K562 (cell line): ENCODE measurements at regions not wholly inside any gene's neighbourhood (a gene's known extent, or its start where the extent isn't known, plus 50 kb on each side); places are given as distances from the start of the nearest gene placed in this dataset.

Source experiments
- GTF2F1 ChIP-seq: IDR thresholded peaks from 2 replicates; pipeline ENCODE4 v1.6.1; 2011; ENCODE audit warnings: low read depth, low read length, improper control_type of control experiment
- KDM1A ChIP-seq, 2 experiments: fragments of 450-650 bp; IDR thresholded peaks; 2 replicates each; pipeline ENCODE4 v1.6.1; 2016; ENCODE audit warnings: mild to moderate bottlenecking in 2 of 2
- RAD51 ChIP-seq: fragments of 450-650 bp; IDR thresholded peaks from 2 replicates; pipeline ENCODE4 v1.7.1; 2016; ENCODE audit warnings: low read depth, mild to moderate bottlenecking, borderline replicate concordance
- USF1 ChIP-seq: sonication (generic); formaldehyde crosslinking; IDR thresholded peaks from 2 replicates; pipeline ENCODE4 v1.9.0; 2022; ENCODE audit warnings: mild to moderate bottlenecking, missing genetic modification reagents
- ZNF318 ChIP-seq, 2 experiments: fragments of 450-650 bp; IDR thresholded peaks; 2 replicates each; pipeline ENCODE4 v1.6.1; 2016; ENCODE audit warnings: mild to moderate bottlenecking in 2 of 2, borderline replicate concordance in 1 of 2, low read depth in 1 of 2, moderate library complexity in 1 of 2
- TF ChIP-seq, protein P1 (sequence below): fragments of 450-650 bp; IDR thresholded peaks from 2 replicates; pipeline ENCODE4 v1.6.1; 2016; ENCODE audit warnings: low read depth

GRCh38 chr3:146953511-146953981, 348.4 kb upstream of the PLSCR5 start (continued):
- TF ChIP-seq USF1 (CRISPR knock-in tag) (no peak), GTF2F1 (no peak), KDM1A (IDR thresholded peaks at IDR 0.05) (no peak), ZNF318 (IDR thresholded peaks at IDR 0.05; ENCODE audit: borderline replicate concordance in 1 of 2, low read depth in 1 of 2) (no peak), RAD51 (no peak)
- TF ChIP-seq, protein P1, sequence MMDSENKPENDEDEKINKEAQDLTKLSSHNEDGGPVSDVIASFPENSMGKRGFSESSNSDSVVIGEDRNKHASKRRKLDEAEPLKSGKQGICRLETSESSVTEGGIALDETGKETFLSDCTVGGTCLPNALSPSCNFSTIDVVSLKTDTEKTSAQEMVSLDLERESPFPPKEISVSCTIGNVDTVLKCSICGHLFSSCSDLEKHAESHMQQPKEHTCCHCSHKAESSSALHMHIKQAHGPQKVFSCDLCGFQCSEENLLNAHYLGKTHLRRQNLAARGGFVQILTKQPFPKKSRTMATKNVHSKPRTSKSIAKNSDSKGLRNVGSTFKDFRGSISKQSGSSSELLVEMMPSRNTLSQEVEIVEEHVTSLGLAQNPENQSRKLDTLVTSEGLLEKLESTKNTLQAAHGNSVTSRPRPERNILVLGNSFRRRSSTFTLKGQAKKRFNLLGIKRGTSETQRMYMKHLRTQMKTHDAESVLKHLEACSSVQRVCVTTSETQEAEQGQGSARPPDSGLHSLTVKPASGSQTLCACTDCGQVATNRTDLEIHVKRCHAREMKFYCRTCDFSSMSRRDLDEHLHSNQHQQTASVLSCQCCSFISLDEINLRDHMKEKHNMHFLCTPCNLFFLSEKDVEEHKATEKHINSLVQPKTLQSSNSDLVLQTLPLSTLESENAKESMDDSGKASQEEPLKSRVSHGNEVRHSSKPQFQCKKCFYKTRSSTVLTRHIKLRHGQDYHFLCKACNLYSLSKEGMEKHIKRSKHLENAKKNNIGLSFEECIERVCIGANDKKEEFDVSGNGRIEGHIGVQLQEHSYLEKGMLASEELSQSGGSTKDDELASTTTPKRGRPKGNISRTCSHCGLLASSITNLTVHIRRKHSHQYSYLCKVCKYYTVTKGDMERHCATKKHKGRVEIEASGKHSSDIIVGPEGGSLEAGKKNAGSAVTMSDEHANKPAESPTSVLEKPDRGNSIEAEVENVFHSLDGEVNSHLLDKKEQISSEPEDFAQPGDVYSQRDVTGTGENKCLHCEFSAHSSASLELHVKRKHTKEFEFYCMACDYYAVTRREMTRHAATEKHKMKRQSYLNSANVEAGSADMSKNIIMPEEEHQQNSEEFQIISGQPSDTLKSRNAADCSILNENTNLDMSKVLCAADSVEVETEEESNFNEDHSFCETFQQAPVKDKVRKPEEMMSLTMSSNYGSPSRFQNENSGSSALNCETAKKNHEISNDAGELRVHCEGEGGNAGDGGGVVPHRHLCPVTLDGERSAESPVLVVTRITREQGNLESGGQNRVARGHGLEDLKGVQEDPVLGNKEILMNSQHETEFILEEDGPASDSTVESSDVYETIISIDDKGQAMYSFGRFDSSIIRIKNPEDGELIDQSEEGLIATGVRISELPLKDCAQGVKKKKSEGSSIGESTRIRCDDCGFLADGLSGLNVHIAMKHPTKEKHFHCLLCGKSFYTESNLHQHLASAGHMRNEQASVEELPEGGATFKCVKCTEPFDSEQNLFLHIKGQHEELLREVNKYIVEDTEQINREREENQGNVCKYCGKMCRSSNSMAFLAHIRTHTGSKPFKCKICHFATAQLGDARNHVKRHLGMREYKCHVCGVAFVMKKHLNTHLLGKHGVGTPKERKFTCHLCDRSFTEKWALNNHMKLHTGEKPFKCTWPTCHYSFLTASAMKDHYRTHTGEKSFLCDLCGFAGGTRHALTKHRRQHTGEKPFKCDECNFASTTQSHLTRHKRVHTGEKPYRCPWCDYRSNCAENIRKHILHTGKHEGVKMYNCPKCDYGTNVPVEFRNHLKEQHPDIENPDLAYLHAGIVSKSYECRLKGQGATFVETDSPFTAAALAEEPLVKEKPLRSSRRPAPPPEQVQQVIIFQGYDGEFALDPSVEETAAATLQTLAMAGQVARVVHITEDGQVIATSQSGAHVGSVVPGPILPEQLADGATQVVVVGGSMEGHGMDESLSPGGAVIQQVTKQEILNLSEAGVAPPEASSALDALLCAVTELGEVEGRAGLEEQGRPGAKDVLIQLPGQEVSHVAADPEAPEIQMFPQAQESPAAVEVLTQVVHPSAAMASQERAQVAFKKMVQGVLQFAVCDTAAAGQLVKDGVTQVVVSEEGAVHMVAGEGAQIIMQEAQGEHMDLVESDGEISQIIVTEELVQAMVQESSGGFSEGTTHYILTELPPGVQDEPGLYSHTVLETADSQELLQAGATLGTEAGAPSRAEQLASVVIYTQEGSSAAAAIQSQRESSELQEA, result no peak
